Sigmoid colon (tissue), 4 donors: ENCODE measurements at regions not wholly inside any gene's neighbourhood (a gene's known extent, or its start where the extent isn't known, plus 50 kb on each side); places are given as distances from the start of the nearest gene placed in this dataset.

Experiments used
- CTCF ChIP-seq, 4 experiments: fragments of 450-650 bp in 3 of 4; fragments of 200-600 bp in 1 of 4; IDR thresholded peaks; one replicate each; pipeline ENCODE4 v1.5.1; 2016 to 2019; ENCODE audit warnings: antibody characterized with exemption in 4 of 4, mild to moderate bottlenecking in 3 of 4, moderate library complexity in 2 of 4
- POLR2AphosphoS5 ChIP-seq, 4 donors: sonication (generic); formaldehyde crosslinking; IDR thresholded peaks; one replicate each; pipeline ENCODE4 v1.6.1; 2017; ENCODE audit warnings: antibody characterized with exemption in 4 of 4

- no peak for TF ChIP-seq CTCF (IDR thresholded peaks at IDR 0.05)
- TF ChIP-seq POLR2AphosphoS5 (IDR thresholded peaks at IDR 0.05) = no peak
Measured at GRCh38 chr2:181780047-181780651, 99.8 kb upstream of the NEUROD1 start.
